HepG2 (cell line): ENCODE measurements at regions not wholly inside any gene's neighbourhood (a gene's known extent, or its start where the extent isn't known, plus 50 kb on each side); places are given as distances from the start of the nearest gene placed in this dataset.

ENCODE experiments used
- ATAC-seq: fragments of 200-7000 bp; cut with Tn5 transposase; 3 replicates; pipeline ENCODE4 v1.9.1; 2020; ENCODE audit warnings: mild to moderate bottlenecking, moderate library complexity
- BruUV-seq: library from RNA; stranded (reverse); fragments of 400-500 nt; replicated peaks from 2 replicates; lab custom pipeline; 2021; lab: Mats Ljungman, UMichigan
- CTCF ChIA-PET: fragments of 300-600 bp; formaldehyde crosslinking; extraction: SDS; loops from one replicate; lab custom pipeline; 2021; ENCODE audit warnings: low total read pairs, inconsistent platforms, low intra/inter-chr PET ratio; lab: Yijun Ruan, JAX
- POLR2A ChIA-PET: fragments of 350-600 bp; sonication (Branson Sonifier 250); formaldehyde crosslinking; loops from one replicate; lab custom pipeline; 2020; ENCODE audit warnings: antibody characterized with exemption, inconsistent platforms; lab: Yijun Ruan, JAX
- DNase-seq: peaks from one replicate; pipeline ENCODE4 v3.0.0-alpha.2; 2015; ENCODE audit warnings: low spot score
- FAIRE-seq: peaks from 3 replicates; lab custom pipeline; 2011; peaks lifted over from hg19 to GRCh38; lab: Jason Lieb, UNC
- H2AFZ ChIP-seq: one replicate; pipeline ENCODE4 v1.6.1; 2011; ENCODE audit warnings: low read length, inconsistent platforms
- H3K27ac ChIP-seq: fragments of 300-600 bp; 3 replicates; pipeline ENCODE4 v1.8.0; 2011; ENCODE audit warnings: mixed run types, mild to moderate bottlenecking, mixed read lengths, low read length, inconsistent platforms; ENCODE audit not compliant: insufficient read depth; ENCODE audit errors: extremely low read length
- H3K27me3 ChIP-seq, 2 experiments: fragments of 200-600 bp in 1 of 2; 2 replicates in 1 of 2; 3 replicates in 1 of 2; pipeline versions ENCODE4 v1.6.0 to v1.8.0; 2011; ENCODE audit warnings: low read length in 2 of 2, mild to moderate bottlenecking in 2 of 2, moderate library complexity in 2 of 2, inconsistent platforms in 1 of 2; ENCODE audit not compliant: insufficient read depth in 2 of 2, control insufficient read depth in 1 of 2
- H3K36me3 ChIP-seq, 2 experiments: fragments of 200-600 bp in 1 of 2; replicated peaks in 1 of 2; 2 replicates in 1 of 2; 3 replicates in 1 of 2; pipeline versions ENCODE4 v1.5.1 to v1.8.0; 2011; ENCODE audit warnings: low read length in 2 of 2, inconsistent platforms in 1 of 2; ENCODE audit not compliant: insufficient read depth in 2 of 2, control insufficient read depth in 1 of 2
- H3K4me1 ChIP-seq: 2 replicates; pipeline ENCODE4 v1.5.1; 2012; ENCODE audit warnings: low read length, inconsistent platforms; ENCODE audit not compliant: insufficient read depth
- H3K4me2 ChIP-seq: 2 replicates; pipeline ENCODE4 v1.6.0; 2011; ENCODE audit warnings: low read depth, low read length, inconsistent platforms
- H3K4me3 ChIP-seq, 3 experiments: fragments of 200-600 bp in 1 of 3; sonication (generic), shearing (Covaris generic) in 1 of 3; replicated peaks in 1 of 3; 2 replicates each; pipeline ENCODE4 v1.5.1; 2011 to 2016; ENCODE audit warnings: low read length in 3 of 3, inconsistent platforms in 2 of 3, low read depth in 2 of 3, mild to moderate bottlenecking in 2 of 3, control low read depth in 1 of 3, mixed read lengths in 1 of 3; ENCODE audit not compliant: insufficient read depth in 1 of 3
- H3K79me2 ChIP-seq: one replicate; pipeline ENCODE4 v1.6.1; 2011; ENCODE audit warnings: low read length, inconsistent platforms; ENCODE audit not compliant: insufficient read depth
- H3K9ac ChIP-seq: 2 replicates; pipeline ENCODE4 v1.6.0; 2011; ENCODE audit warnings: mild to moderate bottlenecking, low read depth, low read length, inconsistent platforms; ENCODE audit not compliant: insufficient read depth
- H3K9me3 ChIP-seq: 2 replicates; pipeline ENCODE4 v1.5.1; 2012; ENCODE audit warnings: mild to moderate bottlenecking, low read length
- H4K20me1 ChIP-seq: 2 replicates; pipeline ENCODE4 v1.6.0; 2011; ENCODE audit warnings: inconsistent platforms, mild to moderate bottlenecking, low read length, moderate library complexity; ENCODE audit not compliant: insufficient read depth
- CCDC6 ChIP-seq: sonication (generic); formaldehyde crosslinking; IDR thresholded peaks from 2 replicates; pipeline ENCODE4 v1.8.1; 2022; ENCODE audit warnings: mild to moderate bottlenecking, missing genetic modification reagents, moderate library complexity
- CHD4 ChIP-seq: fragments of 200-600 bp; sonication (generic); IDR thresholded peaks from 2 replicates; pipeline ENCODE4 v1.7.0; 2017; ENCODE audit warnings: mild to moderate bottlenecking, low read length, borderline replicate concordance
- KAT7 ChIP-seq: IDR thresholded peaks from 2 replicates; pipeline ENCODE4 v1.6.1; 2018; ENCODE audit warnings: borderline replicate concordance, missing compliant biosample characterization
- LCORL ChIP-seq, 2 experiments: fragments of 450-650 bp in 1 of 2; sonication (generic) in 1 of 2; formaldehyde crosslinking in 1 of 2; IDR thresholded peaks; 2 replicates each; pipeline versions ENCODE4 v1.5.0 to v1.6.1; 2017 to 2020; ENCODE audit warnings: antibody characterized with exemption in 1 of 2, missing genetic modification reagents in 1 of 2
- MTF1 ChIP-seq: sonication (generic); formaldehyde crosslinking; IDR thresholded peaks from 2 replicates; pipeline ENCODE4 v1.5.0; 2020; ENCODE audit warnings: missing genetic modification reagents
- SIN3B ChIP-seq: fragments of 150-350 bp; IDR thresholded peaks from 2 replicates; pipeline ENCODE4 v1.6.1; 2014; ENCODE audit warnings: low read length
- ZNF282 ChIP-seq: fragments of 450-650 bp; IDR thresholded peaks from 2 replicates; pipeline ENCODE4 v1.6.1; 2018; ENCODE audit not compliant: partially characterized antibody
- ZNF333 ChIP-seq: sonication (generic); formaldehyde crosslinking; IDR thresholded peaks from 2 replicates; pipeline ENCODE4 v1.4.0; 2020; ENCODE audit warnings: mild to moderate bottlenecking, missing genetic modification reagents, borderline replicate concordance
- ZNF614 ChIP-seq: IDR thresholded peaks from 2 replicates; pipeline ENCODE4 v1.6.1; 2018; ENCODE audit warnings: missing biosample characterization, missing genetic modification reagents, inconsistent platforms, borderline replicate concordance
- ZNF737 ChIP-seq: sonication (generic); formaldehyde crosslinking; IDR thresholded peaks from 2 replicates; pipeline ENCODE4 v1.5.0; 2020; ENCODE audit warnings: missing genetic modification reagents, mild to moderate bottlenecking, borderline replicate concordance
- ZNF790 ChIP-seq: sonication (generic); formaldehyde crosslinking; IDR thresholded peaks from 2 replicates; pipeline ENCODE4 v1.8.0; 2022; ENCODE audit warnings: missing genetic modification reagents, mild to moderate bottlenecking, borderline replicate concordance
- WGBS: methylation state at CpG from one replicate; pipeline ENCODE4 v1.1.6; 2017; ENCODE audit warnings: low lambda C conversion rate; 5-methylcytosine and 5-hydroxymethylcytosine counted together
- in situ Hi-C: cut with HindIII; loops from 2 replicates; pipeline ENCODE4 v1.10.0; 2017; ENCODE audit warnings: low pct_unique_long_range_greater_than_20kb; ENCODE audit not compliant: extremely low pct_ligation_motif_present
- intact Hi-C: fragments of 100-400 bp; cut with micrococcal nuclease; formaldehyde crosslinking; loops from one replicate; pipeline ENCODE4 v1.10.0; 2022; ENCODE audit not compliant: unreplicated experiment
- TF ChIP-seq, protein P1 (sequence below): IDR thresholded peaks from 2 replicates; pipeline ENCODE4 v1.6.1; 2016; ENCODE audit warnings: low read depth, missing genetic modification reagents, missing compliant biosample characterization
- TF ChIP-seq, protein P2 (sequence below): sonication (generic); formaldehyde crosslinking; IDR thresholded peaks from 2 replicates; pipeline ENCODE4 v1.9.0; 2022; ENCODE audit warnings: missing genetic modification reagents, mild to moderate bottlenecking, borderline replicate concordance
- TF ChIP-seq, protein P3 (sequence below): sonication (generic); formaldehyde crosslinking; IDR thresholded peaks from 2 replicates; pipeline ENCODE4 v1.9.0; 2021; ENCODE audit warnings: missing genetic modification reagents, borderline replicate concordance

DNA sequence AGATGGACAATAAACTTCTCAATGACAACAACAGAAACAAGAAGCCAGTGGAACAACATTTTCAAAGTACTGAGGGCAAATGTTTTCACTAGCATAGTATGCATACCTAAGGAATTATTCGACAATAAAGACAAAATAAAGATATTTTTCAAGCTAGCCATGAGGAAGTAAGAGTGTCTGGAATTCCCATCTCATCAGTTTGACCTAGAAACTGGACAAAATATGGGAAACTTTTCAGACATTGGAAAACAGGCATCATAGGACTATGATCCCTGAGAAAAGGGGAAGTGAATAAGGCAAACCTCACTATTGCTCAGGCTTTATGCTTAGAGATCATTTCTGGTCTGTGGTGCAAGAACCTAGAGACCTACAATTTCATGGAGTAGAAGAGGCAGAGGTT, 86.3 kb downstream of the OAT start:
- Histone ChIP-seq H4K20me1 (no peaks in the 10 kb centered on the region), H3K4me1 (no peaks in the 10 kb centered on the region), H3K36me3 (no peaks in the 10 kb centered on the region), H3K27ac (no peak overlapping the region), H3K27me3 (peaks cover 1 to 8% of the 10 kb centered on the region in 2 experiments; a peak in 2 of 5 replicates), H3K4me3 (no peak overlapping the region), H3K9me3 (no peaks in the 10 kb centered on the region), H3K79me2 (no peaks in the 10 kb centered on the region), H2AFZ (no peak overlapping the region), H3K9ac (no peak overlapping the region), H3K4me2 (no peak overlapping the region)
- no peak for ATAC-seq
- no TSS peak for BruUV-seq
- ChIA-PET POLR2A (no interaction called here), CTCF (no interaction called here)
- intact Hi-C loops = no loop called here
- FAIRE-seq = no peak
- 0% methylated on average over 1 of the region's 1 CpG for WGBS
- DNase-seq = no peak
- in situ Hi-C loops = no loop called here
- TF ChIP-seq ZNF737 (CRISPR knock-in tag) = no peak
- no peak for TF ChIP-seq LCORL (IDR thresholded peaks at IDR 0.05)
- no peak for TF ChIP-seq LCORL (CRISPR knock-in tag; IDR thresholded peaks at IDR 0.05)
- TF ChIP-seq SIN3B = no peak
- no peak for TF ChIP-seq ZNF333 (CRISPR knock-in tag)
- no peak for TF ChIP-seq ZNF790
- TF ChIP-seq, protein P1, sequence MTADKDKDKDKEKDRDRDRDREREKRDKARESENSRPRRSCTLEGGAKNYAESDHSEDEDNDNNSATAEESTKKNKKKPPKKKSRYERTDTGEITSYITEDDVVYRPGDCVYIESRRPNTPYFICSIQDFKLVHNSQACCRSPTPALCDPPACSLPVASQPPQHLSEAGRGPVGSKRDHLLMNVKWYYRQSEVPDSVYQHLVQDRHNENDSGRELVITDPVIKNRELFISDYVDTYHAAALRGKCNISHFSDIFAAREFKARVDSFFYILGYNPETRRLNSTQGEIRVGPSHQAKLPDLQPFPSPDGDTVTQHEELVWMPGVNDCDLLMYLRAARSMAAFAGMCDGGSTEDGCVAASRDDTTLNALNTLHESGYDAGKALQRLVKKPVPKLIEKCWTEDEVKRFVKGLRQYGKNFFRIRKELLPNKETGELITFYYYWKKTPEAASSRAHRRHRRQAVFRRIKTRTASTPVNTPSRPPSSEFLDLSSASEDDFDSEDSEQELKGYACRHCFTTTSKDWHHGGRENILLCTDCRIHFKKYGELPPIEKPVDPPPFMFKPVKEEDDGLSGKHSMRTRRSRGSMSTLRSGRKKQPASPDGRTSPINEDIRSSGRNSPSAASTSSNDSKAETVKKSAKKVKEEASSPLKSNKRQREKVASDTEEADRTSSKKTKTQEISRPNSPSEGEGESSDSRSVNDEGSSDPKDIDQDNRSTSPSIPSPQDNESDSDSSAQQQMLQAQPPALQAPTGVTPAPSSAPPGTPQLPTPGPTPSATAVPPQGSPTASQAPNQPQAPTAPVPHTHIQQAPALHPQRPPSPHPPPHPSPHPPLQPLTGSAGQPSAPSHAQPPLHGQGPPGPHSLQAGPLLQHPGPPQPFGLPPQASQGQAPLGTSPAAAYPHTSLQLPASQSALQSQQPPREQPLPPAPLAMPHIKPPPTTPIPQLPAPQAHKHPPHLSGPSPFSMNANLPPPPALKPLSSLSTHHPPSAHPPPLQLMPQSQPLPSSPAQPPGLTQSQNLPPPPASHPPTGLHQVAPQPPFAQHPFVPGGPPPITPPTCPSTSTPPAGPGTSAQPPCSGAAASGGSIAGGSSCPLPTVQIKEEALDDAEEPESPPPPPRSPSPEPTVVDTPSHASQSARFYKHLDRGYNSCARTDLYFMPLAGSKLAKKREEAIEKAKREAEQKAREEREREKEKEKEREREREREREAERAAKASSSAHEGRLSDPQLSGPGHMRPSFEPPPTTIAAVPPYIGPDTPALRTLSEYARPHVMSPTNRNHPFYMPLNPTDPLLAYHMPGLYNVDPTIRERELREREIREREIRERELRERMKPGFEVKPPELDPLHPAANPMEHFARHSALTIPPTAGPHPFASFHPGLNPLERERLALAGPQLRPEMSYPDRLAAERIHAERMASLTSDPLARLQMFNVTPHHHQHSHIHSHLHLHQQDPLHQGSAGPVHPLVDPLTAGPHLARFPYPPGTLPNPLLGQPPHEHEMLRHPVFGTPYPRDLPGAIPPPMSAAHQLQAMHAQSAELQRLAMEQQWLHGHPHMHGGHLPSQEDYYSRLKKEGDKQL (CRISPR knock-in tag) = no peak
- TF ChIP-seq, protein P2, sequence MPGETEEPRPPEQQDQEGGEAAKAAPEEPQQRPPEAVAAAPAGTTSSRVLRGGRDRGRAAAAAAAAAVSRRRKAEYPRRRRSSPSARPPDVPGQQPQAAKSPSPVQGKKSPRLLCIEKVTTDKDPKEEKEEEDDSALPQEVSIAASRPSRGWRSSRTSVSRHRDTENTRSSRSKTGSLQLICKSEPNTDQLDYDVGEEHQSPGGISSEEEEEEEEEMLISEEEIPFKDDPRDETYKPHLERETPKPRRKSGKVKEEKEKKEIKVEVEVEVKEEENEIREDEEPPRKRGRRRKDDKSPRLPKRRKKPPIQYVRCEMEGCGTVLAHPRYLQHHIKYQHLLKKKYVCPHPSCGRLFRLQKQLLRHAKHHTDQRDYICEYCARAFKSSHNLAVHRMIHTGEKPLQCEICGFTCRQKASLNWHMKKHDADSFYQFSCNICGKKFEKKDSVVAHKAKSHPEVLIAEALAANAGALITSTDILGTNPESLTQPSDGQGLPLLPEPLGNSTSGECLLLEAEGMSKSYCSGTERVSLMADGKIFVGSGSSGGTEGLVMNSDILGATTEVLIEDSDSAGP (CRISPR knock-in tag) = no peak
- TF ChIP-seq MTF1 (CRISPR knock-in tag) = no peak
- TF ChIP-seq ZNF282 = no peak
- TF ChIP-seq KAT7 (CRISPR knock-in tag) = no peak
- TF ChIP-seq ZNF614 (CRISPR knock-in tag) = no peak
- no peak for TF ChIP-seq CHD4
- no peak for TF ChIP-seq CCDC6 (CRISPR knock-in tag)
- TF ChIP-seq, protein P3, sequence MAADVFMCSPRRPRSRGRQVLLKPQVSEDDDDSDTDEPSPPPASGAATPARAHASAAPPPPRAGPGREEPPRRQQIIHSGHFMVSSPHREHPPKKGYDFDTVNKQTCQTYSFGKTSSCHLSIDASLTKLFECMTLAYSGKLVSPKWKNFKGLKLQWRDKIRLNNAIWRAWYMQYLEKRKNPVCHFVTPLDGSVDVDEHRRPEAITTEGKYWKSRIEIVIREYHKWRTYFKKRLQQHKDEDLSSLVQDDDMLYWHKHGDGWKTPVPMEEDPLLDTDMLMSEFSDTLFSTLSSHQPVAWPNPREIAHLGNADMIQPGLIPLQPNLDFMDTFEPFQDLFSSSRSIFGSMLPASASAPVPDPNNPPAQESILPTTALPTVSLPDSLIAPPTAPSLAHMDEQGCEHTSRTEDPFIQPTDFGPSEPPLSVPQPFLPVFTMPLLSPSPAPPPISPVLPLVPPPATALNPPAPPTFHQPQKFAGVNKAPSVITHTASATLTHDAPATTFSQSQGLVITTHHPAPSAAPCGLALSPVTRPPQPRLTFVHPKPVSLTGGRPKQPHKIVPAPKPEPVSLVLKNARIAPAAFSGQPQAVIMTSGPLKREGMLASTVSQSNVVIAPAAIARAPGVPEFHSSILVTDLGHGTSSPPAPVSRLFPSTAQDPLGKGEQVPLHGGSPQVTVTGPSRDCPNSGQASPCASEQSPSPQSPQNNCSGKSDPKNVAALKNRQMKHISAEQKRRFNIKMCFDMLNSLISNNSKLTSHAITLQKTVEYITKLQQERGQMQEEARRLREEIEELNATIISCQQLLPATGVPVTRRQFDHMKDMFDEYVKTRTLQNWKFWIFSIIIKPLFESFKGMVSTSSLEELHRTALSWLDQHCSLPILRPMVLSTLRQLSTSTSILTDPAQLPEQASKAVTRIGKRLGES = no peak
